PFSK-1 (cell line): ENCODE measurements at regions not wholly inside any gene's neighbourhood (a gene's known extent, or its start where the extent isn't known, plus 50 kb on each side); places are given as distances from the start of the nearest gene placed in this dataset.

ENCODE experiments used
- SIN3A ChIP-seq: IDR thresholded peaks from 2 replicates; pipeline ENCODE4 v1.6.1; 2012; ENCODE audit warnings: mild to moderate bottlenecking, low read length, moderate library complexity, borderline replicate concordance; ENCODE audit not compliant: insufficient read depth
- TAF1 ChIP-seq: IDR thresholded peaks from 2 replicates; pipeline ENCODE4 v1.6.1; 2012; ENCODE audit warnings: low read length, control low read depth, borderline replicate concordance; ENCODE audit not compliant: insufficient read depth

- no peak for TF ChIP-seq TAF1
- TF ChIP-seq SIN3A = no peak
These were observed 53.5 kb downstream of the SEPTIN7 start for GRCh38 chr7:35854311-35854710.
